ENCODE measurements at regions not wholly inside any gene's neighbourhood (a gene's known extent, or its start where the extent isn't known, plus 50 kb on each side); places are given as distances from the start of the nearest gene placed in this dataset.

DNA sequence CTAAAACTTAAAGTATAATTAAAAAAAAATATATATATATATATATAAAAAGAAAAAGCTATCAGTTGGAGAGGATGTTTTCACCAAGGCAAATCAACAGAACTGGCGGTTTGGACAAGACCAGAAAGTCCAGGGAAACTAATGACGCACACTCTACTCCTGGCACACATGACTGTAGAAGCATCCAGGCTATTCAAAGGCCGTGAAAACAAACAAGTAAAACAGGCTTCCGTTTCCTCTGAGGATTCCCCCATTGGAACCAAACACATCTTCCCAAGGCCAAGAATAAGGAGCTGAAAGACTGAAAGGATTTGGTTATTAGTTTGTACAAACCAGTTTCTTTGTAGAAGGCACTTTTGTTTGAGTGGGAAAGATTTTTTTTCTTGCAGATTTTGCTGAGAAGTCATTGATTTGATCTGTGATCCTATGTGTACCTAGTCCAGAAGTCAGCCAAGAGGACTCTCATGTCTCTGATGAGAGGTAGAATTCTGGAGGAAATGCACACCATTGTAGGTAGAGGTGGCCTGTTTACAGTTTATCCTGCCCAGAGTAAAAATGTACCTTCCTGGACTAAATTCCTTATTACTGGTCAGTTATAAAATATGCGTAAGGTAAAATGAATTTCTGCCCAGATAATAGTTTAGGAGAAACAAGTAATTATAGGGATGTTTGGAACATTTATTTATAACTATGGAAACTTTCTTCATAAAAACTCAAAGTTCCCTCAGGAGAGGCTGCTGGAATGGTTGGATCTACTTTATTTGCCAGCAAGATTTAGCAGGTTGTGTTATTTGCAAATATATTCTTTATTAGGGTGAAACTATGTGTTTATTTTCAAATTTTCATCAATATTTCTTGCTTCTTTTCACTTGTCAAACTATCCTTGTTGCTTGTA, 66.5 kb downstream of the DMP1 start:
- TF ChIP-seq, protein P1, sequence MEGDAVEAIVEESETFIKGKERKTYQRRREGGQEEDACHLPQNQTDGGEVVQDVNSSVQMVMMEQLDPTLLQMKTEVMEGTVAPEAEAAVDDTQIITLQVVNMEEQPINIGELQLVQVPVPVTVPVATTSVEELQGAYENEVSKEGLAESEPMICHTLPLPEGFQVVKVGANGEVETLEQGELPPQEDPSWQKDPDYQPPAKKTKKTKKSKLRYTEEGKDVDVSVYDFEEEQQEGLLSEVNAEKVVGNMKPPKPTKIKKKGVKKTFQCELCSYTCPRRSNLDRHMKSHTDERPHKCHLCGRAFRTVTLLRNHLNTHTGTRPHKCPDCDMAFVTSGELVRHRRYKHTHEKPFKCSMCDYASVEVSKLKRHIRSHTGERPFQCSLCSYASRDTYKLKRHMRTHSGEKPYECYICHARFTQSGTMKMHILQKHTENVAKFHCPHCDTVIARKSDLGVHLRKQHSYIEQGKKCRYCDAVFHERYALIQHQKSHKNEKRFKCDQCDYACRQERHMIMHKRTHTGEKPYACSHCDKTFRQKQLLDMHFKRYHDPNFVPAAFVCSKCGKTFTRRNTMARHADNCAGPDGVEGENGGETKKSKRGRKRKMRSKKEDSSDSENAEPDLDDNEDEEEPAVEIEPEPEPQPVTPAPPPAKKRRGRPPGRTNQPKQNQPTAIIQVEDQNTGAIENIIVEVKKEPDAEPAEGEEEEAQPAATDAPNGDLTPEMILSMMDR (IDR thresholded peaks at IDR 0.05), result no peak
- TF ChIP-seq POLR2A (IDR thresholded peaks at IDR 0.05), result no peak
